MCF 10A (cell line): ENCODE measurements at regions not wholly inside any gene's neighbourhood (a gene's known extent, or its start where the extent isn't known, plus 50 kb on each side); places are given as distances from the start of the nearest gene placed in this dataset.

ENCODE experiments used
- BruUV-seq: library from RNA; stranded (reverse); fragments of 400-500 nt; replicated peaks from 2 replicates; lab custom pipeline; 2021; lab: Mats Ljungman, UMichigan
- CTCF ChIA-PET: fragments of 300-600 bp; sonication (Branson Sonifier 250); formaldehyde crosslinking; extraction: SDS; loops from one replicate; lab custom pipeline; 2021; ENCODE audit warnings: antibody characterized with exemption, inconsistent platforms; lab: Yijun Ruan, JAX
- POLR2A ChIA-PET: fragments of 300-600, 350-650 bp; sonication (Branson Sonifier 250); formaldehyde crosslinking; extraction: SDS; loops from one replicate; lab custom pipeline; 2020; ENCODE audit warnings: antibody characterized with exemption, inconsistent platforms; lab: Yijun Ruan, JAX
- DNase-seq: peaks from one replicate; pipeline ENCODE4 v3.0.0-alpha.2; 2018; ENCODE audit not compliant: unreplicated experiment
- H3K27ac Mint-ChIP-seq: one replicate; pipeline ENCODE4 v1.8.0; 2022; ENCODE audit warnings: mild to moderate bottlenecking, low read depth, mixed read lengths; ENCODE audit not compliant: unreplicated experiment
- H3K27me3 Mint-ChIP-seq: one replicate; pipeline ENCODE4 v1.8.0; 2022; ENCODE audit warnings: mixed read lengths; ENCODE audit not compliant: insufficient read depth, unreplicated experiment
- H3K36me3 Mint-ChIP-seq: one replicate; pipeline ENCODE4 v1.8.0; 2022; ENCODE audit warnings: mild to moderate bottlenecking, moderate library complexity, mixed read lengths; ENCODE audit not compliant: insufficient read depth, unreplicated experiment
- H3K4me1 Mint-ChIP-seq: one replicate; pipeline ENCODE4 v1.8.0; 2022; ENCODE audit warnings: mixed read lengths; ENCODE audit not compliant: insufficient read depth, unreplicated experiment
- H3K4me3 Mint-ChIP-seq: one replicate; pipeline ENCODE4 v1.8.0; 2022; ENCODE audit warnings: mild to moderate bottlenecking, moderate library complexity, mixed read lengths; ENCODE audit not compliant: unreplicated experiment
- H3K9me3 Mint-ChIP-seq: one replicate; pipeline ENCODE4 v1.8.0; 2022; ENCODE audit warnings: mixed read lengths; ENCODE audit not compliant: unreplicated experiment
- intact Hi-C: fragments of 100-400 bp; cut with micrococcal nuclease; formaldehyde crosslinking; loops from 2 replicates; pipeline ENCODE4 v1.14.1; 2022
- TF ChIP-seq, protein P1 (sequence below): fragments of 200-600 bp; IDR thresholded peaks from one replicate; pipeline ENCODE4 v1.8.0; 2022; ENCODE audit warnings: antibody characterized with exemption, mild to moderate bottlenecking; ENCODE audit not compliant: unreplicated experiment

DNA sequence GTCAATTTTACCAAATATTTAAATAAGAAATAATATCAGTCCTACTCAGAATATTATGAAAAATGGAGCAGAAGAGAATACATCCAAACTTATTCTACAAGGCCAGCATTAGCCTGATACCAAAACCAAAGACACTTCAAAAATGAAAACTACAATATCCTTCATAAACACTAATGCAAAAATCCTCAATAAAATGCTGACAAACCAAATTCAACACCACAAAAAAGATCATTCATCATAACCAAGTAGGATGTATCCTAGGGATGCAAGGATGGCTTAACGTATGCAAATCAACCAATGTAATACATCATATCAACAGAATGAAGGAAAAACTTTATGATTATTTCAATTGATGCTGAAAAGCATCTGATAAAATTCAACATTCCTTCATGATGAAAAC, 352.4 kb upstream of the ADGRB3 start:
- CTCF ChIA-PET: no interaction called here
- intact Hi-C loops: no loop called here
- POLR2A ChIA-PET: no interaction called here
- no peaks in the 10 kb centered on the region for H3K36me3 Mint-ChIP-seq
- no peak overlapping the region for H3K27ac Mint-ChIP-seq
- H3K9me3 Mint-ChIP-seq: peaks cover 15% of the 10 kb centered on the region
- no peak for DNase-seq
- BruUV-seq: no TSS peak
- no peak overlapping the region for H3K4me3 Mint-ChIP-seq
- no peaks in the 10 kb centered on the region for H3K4me1 Mint-ChIP-seq
- TF ChIP-seq, protein P1, sequence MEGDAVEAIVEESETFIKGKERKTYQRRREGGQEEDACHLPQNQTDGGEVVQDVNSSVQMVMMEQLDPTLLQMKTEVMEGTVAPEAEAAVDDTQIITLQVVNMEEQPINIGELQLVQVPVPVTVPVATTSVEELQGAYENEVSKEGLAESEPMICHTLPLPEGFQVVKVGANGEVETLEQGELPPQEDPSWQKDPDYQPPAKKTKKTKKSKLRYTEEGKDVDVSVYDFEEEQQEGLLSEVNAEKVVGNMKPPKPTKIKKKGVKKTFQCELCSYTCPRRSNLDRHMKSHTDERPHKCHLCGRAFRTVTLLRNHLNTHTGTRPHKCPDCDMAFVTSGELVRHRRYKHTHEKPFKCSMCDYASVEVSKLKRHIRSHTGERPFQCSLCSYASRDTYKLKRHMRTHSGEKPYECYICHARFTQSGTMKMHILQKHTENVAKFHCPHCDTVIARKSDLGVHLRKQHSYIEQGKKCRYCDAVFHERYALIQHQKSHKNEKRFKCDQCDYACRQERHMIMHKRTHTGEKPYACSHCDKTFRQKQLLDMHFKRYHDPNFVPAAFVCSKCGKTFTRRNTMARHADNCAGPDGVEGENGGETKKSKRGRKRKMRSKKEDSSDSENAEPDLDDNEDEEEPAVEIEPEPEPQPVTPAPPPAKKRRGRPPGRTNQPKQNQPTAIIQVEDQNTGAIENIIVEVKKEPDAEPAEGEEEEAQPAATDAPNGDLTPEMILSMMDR: no peak
- H3K27me3 Mint-ChIP-seq: no peaks in the 10 kb centered on the region

DNA sequence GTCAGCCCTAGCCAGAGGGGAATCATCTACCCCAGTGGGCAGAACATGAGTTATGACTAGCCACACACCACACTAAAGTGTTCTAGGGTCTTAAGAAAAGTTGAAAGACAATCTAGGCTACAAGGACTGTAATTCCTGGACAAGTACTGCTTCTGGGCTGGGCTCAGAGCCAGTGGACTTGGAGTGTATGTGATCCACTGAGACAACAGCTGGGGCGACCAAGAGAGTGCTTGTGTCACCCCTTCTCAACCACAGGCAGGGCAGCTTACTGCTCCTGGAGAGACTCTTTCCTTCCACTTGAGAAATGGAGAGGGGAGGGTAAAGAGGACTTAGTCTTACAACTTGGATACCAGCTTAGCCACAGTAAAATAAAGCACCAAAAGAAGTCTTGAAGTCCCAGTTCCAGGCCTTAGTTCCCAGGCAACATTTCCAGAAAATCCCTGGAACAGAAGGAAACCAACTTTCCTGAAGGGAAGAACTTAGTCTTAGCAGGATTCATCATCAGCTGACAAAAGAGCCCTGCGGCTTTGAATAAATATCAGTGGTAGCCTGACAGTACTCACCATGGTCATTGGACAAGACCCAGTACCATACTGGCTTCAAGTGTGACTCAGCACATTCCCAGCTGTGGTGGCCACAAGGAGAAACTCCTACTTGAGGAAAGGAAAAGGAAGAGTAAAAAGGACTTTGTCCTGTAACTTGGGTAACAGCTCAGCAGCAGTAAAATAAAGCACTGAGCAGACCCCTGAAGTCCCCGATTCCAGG, 355.1 kb upstream of the ADGRB3 start:
- H3K4me1 Mint-ChIP-seq: no peaks in the 10 kb centered on the region
- DNase-seq: no peak
- no peak overlapping the region for H3K27ac Mint-ChIP-seq
- no peak overlapping the region for H3K4me3 Mint-ChIP-seq
- no TSS peak for BruUV-seq
- peaks cover 10% of the 10 kb centered on the region for H3K9me3 Mint-ChIP-seq
- CTCF ChIA-PET: no interaction called here
- TF ChIP-seq, protein P1: no peak
- no peaks in the 10 kb centered on the region for H3K27me3 Mint-ChIP-seq
- intact Hi-C loops: no loop called here
- POLR2A ChIA-PET: no interaction called here
- no peaks in the 10 kb centered on the region for H3K36me3 Mint-ChIP-seq

DNA sequence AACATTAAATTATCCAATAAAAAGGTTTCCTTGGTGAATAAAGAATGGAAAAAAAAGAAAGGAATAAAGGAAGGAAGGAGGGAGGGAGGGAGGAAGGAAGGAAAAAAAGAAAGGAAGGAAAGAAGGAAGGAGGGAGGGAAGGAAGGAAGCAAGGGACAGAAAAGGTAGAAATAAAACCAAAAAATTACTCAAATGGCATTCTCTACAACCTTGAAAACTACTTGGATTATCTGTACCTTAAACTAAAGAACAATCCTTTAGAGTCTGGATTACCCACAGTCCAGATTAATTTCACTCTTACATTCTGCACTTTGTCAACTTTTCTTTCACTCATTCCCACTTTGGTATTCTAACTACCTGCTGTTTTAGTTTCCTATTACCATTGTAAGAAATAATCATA, 361.8 kb upstream of the ADGRB3 start:
- DNase-seq: no peak
- Mint-ChIP-seq H3K27ac (no peak overlapping the region), H3K4me3 (no peak overlapping the region), H3K27me3 (no peaks in the 10 kb centered on the region), H3K36me3 (no peaks in the 10 kb centered on the region), H3K4me1 (no peaks in the 10 kb centered on the region), H3K9me3 (no peaks in the 10 kb centered on the region)
- ChIA-PET POLR2A (no interaction called here), CTCF (no interaction called here)
- TF ChIP-seq, protein P1: no peak
- no TSS peak for BruUV-seq
- intact Hi-C loops: no loop called here

DNA sequence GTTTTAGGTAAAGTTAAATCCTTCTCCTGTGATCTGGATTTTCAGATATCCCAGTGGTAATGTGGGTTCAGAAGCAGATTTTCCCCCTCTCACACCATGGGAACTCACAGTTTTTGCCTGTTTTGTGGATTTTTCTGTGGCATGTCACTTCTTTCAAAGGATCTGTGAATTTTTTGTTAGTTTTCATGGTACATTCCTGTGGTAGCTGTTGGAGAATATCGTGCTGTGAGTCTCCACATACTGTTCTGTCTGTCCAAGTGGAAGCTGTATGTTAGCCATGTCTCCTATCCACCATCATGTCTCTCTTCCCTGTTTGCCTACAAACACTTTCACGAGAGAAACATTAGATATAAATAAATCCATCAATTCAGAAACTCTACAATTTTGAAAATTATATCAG, 378.7 kb upstream of the ADGRB3 start:
- Mint-ChIP-seq H3K4me3 (no peak overlapping the region), H3K27ac (no peak overlapping the region), H3K9me3 (peaks cover 33% of the 10 kb centered on the region), H3K27me3 (no peaks in the 10 kb centered on the region), H3K4me1 (no peaks in the 10 kb centered on the region), H3K36me3 (no peaks in the 10 kb centered on the region)
- intact Hi-C loops: no loop called here
- DNase-seq: no peak
- TF ChIP-seq, protein P1: no peak
- no TSS peak for BruUV-seq
- CTCF ChIA-PET: interaction anchor here (1.0 kb wide), 1 partner anchor 30 kb away, joined by 3 read pairs; no protein-coding TSS in a partner anchor
- POLR2A ChIA-PET: no interaction called here
